ENCODE measurements at regions not wholly inside any gene's neighbourhood (a gene's known extent, or its start where the extent isn't known, plus 50 kb on each side); places are given as distances from the start of the nearest gene placed in this dataset.

GRCh38 chrX:149996515-149996914 is 58.2 kb upstream of the EOLA2 start:
- WGBS (ENCODE audit: low lambda C conversion rate): 71% methylated on average over 4 of the region's 4 CpGs
- ATAC-seq: peak; percentile 64
- ChIA-PET CTCF (ENCODE audit: low intra/inter-chr PET ratio, low total read pairs) (no interaction called here), POLR2A (no interaction called here)
- Histone ChIP-seq H4K20me1 (ENCODE audit: insufficient read depth, low read length) (no peaks in the 10 kb centered on the region), H3K27ac (ENCODE audit: extremely low read length, insufficient read depth, low read length) (no peak overlapping the region), H3K4me3 (replicated peaks in 1 of 3; ENCODE audit: insufficient read depth in 1 of 3, low read depth in 2 of 3, low read length in 3 of 3) (no peak overlapping the region), H3K4me2 (ENCODE audit: low read depth, low read length) (no peak overlapping the region), H3K9ac (ENCODE audit: insufficient read depth, low read depth, low read length) (no peak overlapping the region), H3K4me1 (ENCODE audit: insufficient read depth, low read length) (no peaks in the 10 kb centered on the region), H2AFZ (ENCODE audit: low read length) (no peak overlapping the region), H3K27me3 (ENCODE audit: control insufficient read depth in 1 of 2, insufficient read depth in 2 of 2, low read length in 2 of 2) (no peaks in the 10 kb centered on the region), H3K9me3 (ENCODE audit: low read length) (no peaks in the 10 kb centered on the region), H3K36me3 (replicated peaks in 1 of 2; ENCODE audit: control insufficient read depth in 1 of 2, insufficient read depth in 2 of 2, low read length in 2 of 2) (no peaks in the 10 kb centered on the region), H3K79me2 (ENCODE audit: insufficient read depth, low read length) (no peaks in the 10 kb centered on the region)
- in situ Hi-C loops (cut with HindIII; ENCODE audit: extremely low pct_ligation_motif_present, low pct_unique_long_range_greater_than_20kb): no loop called here
- DNase-seq (ENCODE audit: low spot score): peak; percentile 2
- TF ChIP-seq ONECUT2 (CRISPR knock-in tag; IDR thresholded peaks at IDR 0.05): peak; percentile 66
- TF ChIP-seq HDAC1 (CRISPR knock-in tag; IDR thresholded peaks at IDR 0.05): peak; percentile 31; the same call in 1 of the 2 replicates
- peak; percentile 82 for TF ChIP-seq KAT2B (IDR thresholded peaks at IDR 0.05; ENCODE audit: borderline replicate concordance, low read depth, low read length)
- peak; percentile 59 for TF ChIP-seq FOXA3 (CRISPR knock-in tag; IDR thresholded peaks at IDR 0.05)
- peak; percentile 64 for TF ChIP-seq RARA (CRISPR knock-in tag; IDR thresholded peaks at IDR 0.05)
- no peak for TF ChIP-seq ZBTB7B (CRISPR knock-in tag; IDR thresholded peaks at IDR 0.05)
- no peak for TF ChIP-seq FOXA1 (IDR thresholded peaks at IDR 0.05)
- TF ChIP-seq FOXA1 (CRISPR knock-in tag; IDR thresholded peaks at IDR 0.05): 0 out of 2 replicates have a peak, but pooled peaks have one; percentile 24
- TF ChIP-seq GATAD2A (CRISPR knock-in tag; IDR thresholded peaks at IDR 0.05): 0 out of 2 replicates have a peak, but pooled peaks have one; percentile 28
- peak; percentile 97 for TF ChIP-seq BCL6 (CRISPR knock-in tag; IDR thresholded peaks at IDR 0.05)
- no peak for TF ChIP-seq HIVEP1 (CRISPR knock-in tag; IDR thresholded peaks at IDR 0.05)
- no peak for TF ChIP-seq MEIS2 (CRISPR knock-in tag; IDR thresholded peaks at IDR 0.05)
- TF ChIP-seq RXRB (CRISPR knock-in tag; IDR thresholded peaks at IDR 0.05; ENCODE audit: borderline replicate concordance): 0 out of 2 replicates have a peak, but pooled peaks have one; percentile 9
- no TSS peak for BruUV-seq (replicated peaks)
- intact Hi-C loops (cut with micrococcal nuclease; ENCODE audit: unreplicated experiment): no loop called here
- no peak for FAIRE-seq

GRCh38 chrX:150005027-150005426 is 66.7 kb upstream of the EOLA2 start:
- H3K27ac ChIP-seq (ENCODE audit: extremely low read length, insufficient read depth, low read length): no peak overlapping the region
- no peak overlapping the region for H3K9ac ChIP-seq (ENCODE audit: insufficient read depth, low read depth, low read length)
- DNase-seq (ENCODE audit: low spot score) (no peak), ATAC-seq (no peak), FAIRE-seq (peak; percentile 36)
- no peaks in the 10 kb centered on the region for H3K36me3 ChIP-seq (replicated peaks in 1 of 2; ENCODE audit: control insufficient read depth in 1 of 2, insufficient read depth in 2 of 2, low read length in 2 of 2)
- H4K20me1 ChIP-seq (ENCODE audit: insufficient read depth, low read length): no peaks in the 10 kb centered on the region
- no peak overlapping the region for H3K4me3 ChIP-seq (replicated peaks in 1 of 3; ENCODE audit: insufficient read depth in 1 of 3, low read depth in 2 of 3, low read length in 3 of 3)
- in situ Hi-C loops (cut with HindIII; ENCODE audit: extremely low pct_ligation_motif_present, low pct_unique_long_range_greater_than_20kb) (no loop called here), intact Hi-C loops (cut with micrococcal nuclease; ENCODE audit: unreplicated experiment) (no loop called here)
- POLR2A ChIA-PET: no interaction called here
- BruUV-seq (replicated peaks): no TSS peak
- H3K27me3 ChIP-seq (ENCODE audit: control insufficient read depth in 1 of 2, insufficient read depth in 2 of 2, low read length in 2 of 2): no peaks in the 10 kb centered on the region
- CTCF ChIA-PET (ENCODE audit: low intra/inter-chr PET ratio, low total read pairs): no interaction called here
- H3K4me2 ChIP-seq (ENCODE audit: low read depth, low read length): no peak overlapping the region
- H2AFZ ChIP-seq (ENCODE audit: low read length): no peak overlapping the region
- 86% methylated on average over 2 of the region's 2 CpGs for WGBS (ENCODE audit: low lambda C conversion rate)
- peaks cover 5% of the 10 kb centered on the region; the same call in 1 of the 2 replicates for H3K4me1 ChIP-seq (ENCODE audit: insufficient read depth, low read length)
- H3K9me3 ChIP-seq (ENCODE audit: low read length): no peaks in the 10 kb centered on the region
- H3K79me2 ChIP-seq (ENCODE audit: insufficient read depth, low read length): no peaks in the 10 kb centered on the region
- no peak for TF ChIP-seq CBFB (CRISPR knock-in tag; IDR thresholded peaks at IDR 0.05)
- TF ChIP-seq FOXJ3 (CRISPR knock-in tag; IDR thresholded peaks at IDR 0.05; ENCODE audit: borderline replicate concordance): no peak
- TF ChIP-seq PHB2 (IDR thresholded peaks at IDR 0.05; ENCODE audit: partially characterized antibody): no peak
- no peak for TF ChIP-seq ZNF142 (CRISPR knock-in tag; IDR thresholded peaks at IDR 0.05)
- TF ChIP-seq FOXK2 (IDR thresholded peaks at IDR 0.05): no peak
- TF ChIP-seq KDM5A (IDR thresholded peaks at IDR 0.05; ENCODE audit: borderline replicate concordance, low read length): no peak

Data from HepG2 (cell line).